PC-3 (cell line): ENCODE measurements at regions not wholly inside any gene's neighbourhood (a gene's known extent, or its start where the extent isn't known, plus 50 kb on each side); places are given as distances from the start of the nearest gene placed in this dataset.
"Not testable (repeated sequence)": the region's sequence is repeated elsewhere in the genome, so short reads cannot be mapped to it uniquely, and the experiment has no call there.

Experiments
- ATAC-seq: fragments of 200-7000 bp; cut with Tn5 transposase; 2 replicates; pipeline ENCODE4 v1.9.1; 2020; ENCODE audit warnings: mild to moderate bottlenecking, moderate library complexity
- BruUV-seq: library from RNA; stranded (reverse); fragments of 400-500 nt; replicated peaks from 2 replicates; lab custom pipeline; 2021; lab: Mats Ljungman, UMichigan
- CTCF ChIA-PET: fragments of 300-600 bp; sonication (Branson Sonifier 250); formaldehyde crosslinking; loops from one replicate; lab custom pipeline; 2022; ENCODE audit warnings: antibody characterized with exemption; lab: Charles Lee
- POLR2A ChIA-PET: fragments of 300-600 bp; sonication (Branson Sonifier 250); formaldehyde crosslinking; loops from one replicate; lab custom pipeline; 2022; ENCODE audit warnings: antibody characterized with exemption; ENCODE audit not compliant: unreplicated experiment; lab: Charles Lee
- DNase-seq: peaks from one replicate; pipeline ENCODE4 v3.0.0-alpha.2; 2015
- H2AFZ ChIP-seq: fragments of 300-600 bp; sonication (generic); 2 replicates; pipeline ENCODE4 v1.6.0; 2016; ENCODE audit warnings: antibody characterized with exemption, low read length
- H3F3A ChIP-seq: fragments of 300-600 bp; sonication (generic); one replicate; pipeline ENCODE4 v1.6.0; 2017; ENCODE audit warnings: antibody characterized with exemption, low read length, control low read depth, mild to moderate bottlenecking; ENCODE audit not compliant: unreplicated experiment
- H3K27ac ChIP-seq: fragments of 300-600 bp; sonication (generic); 2 replicates; pipeline ENCODE4 v1.5.1; 2016; ENCODE audit warnings: mild to moderate bottlenecking, low read length
- H3K27me3 ChIP-seq: fragments of 300-600 bp; sonication (generic); 2 replicates; pipeline ENCODE4 v1.6.1; 2016; ENCODE audit warnings: low read length, mixed read lengths
- H3K36me3 ChIP-seq: fragments of 300-600 bp; sonication (generic); 2 replicates; pipeline ENCODE4 v1.6.1; 2016; ENCODE audit warnings: low read depth, mixed run types, low read length, mixed read lengths
- H3K4me1 ChIP-seq: fragments of 300-600 bp; sonication (generic); 2 replicates; pipeline ENCODE4 v1.5.1; 2016; ENCODE audit warnings: low read length; ENCODE audit not compliant: insufficient read depth
- H3K4me2 ChIP-seq: fragments of 300-600 bp; sonication (generic); 2 replicates; pipeline ENCODE4 v1.6.0; 2016; ENCODE audit warnings: low read length
- H3K4me3 ChIP-seq: fragments of 300-600 bp; sonication (generic); 2 replicates; pipeline ENCODE4 v1.5.1; 2016; ENCODE audit warnings: mild to moderate bottlenecking, low read length, mixed read lengths
- H3K79me2 ChIP-seq: fragments of 300-600 bp; sonication (generic); 2 replicates; pipeline ENCODE4 v1.6.1; 2017; ENCODE audit warnings: low read length, mixed read lengths
- H3K9ac ChIP-seq: fragments of 300-600 bp; sonication (generic); 2 replicates; pipeline ENCODE4 v1.6.0; 2016; ENCODE audit warnings: mild to moderate bottlenecking, low read length
- H3K9me2 ChIP-seq: fragments of 300-600 bp; sonication (generic); replicated peaks from 2 replicates; pipeline ENCODE4 v1.6.1; 2016; ENCODE audit warnings: mixed run types, low read length, mixed read lengths
- H3K9me3 ChIP-seq: fragments of 300-600 bp; sonication (generic); 2 replicates; pipeline ENCODE4 v1.6.1; 2016; ENCODE audit warnings: low read length, mixed read lengths
- H4K20me1 ChIP-seq: fragments of 300-600 bp; sonication (generic); 2 replicates; pipeline ENCODE4 v1.6.1; 2016; ENCODE audit warnings: low read length, mixed read lengths
- CTCF ChIP-seq: fragments of 300-600 bp; sonication (generic); conservative IDR thresholded peaks from 2 replicates; pipeline ENCODE4 v1.5.1; 2017; ENCODE audit warnings: antibody characterized with exemption, low read depth, mild to moderate bottlenecking, low read length
- EZH2 ChIP-seq: fragments of 300-600 bp; sonication (generic); IDR thresholded peaks from one replicate; pipeline ENCODE4 v1.6.1; 2017; ENCODE audit warnings: antibody characterized with exemption, mild to moderate bottlenecking, low read length; ENCODE audit not compliant: unreplicated experiment
- EZH2phosphoT487 ChIP-seq: fragments of 300-600 bp; sonication (generic); IDR thresholded peaks from 2 replicates; pipeline ENCODE4 v1.6.1; 2018; ENCODE audit warnings: mild to moderate bottlenecking, antibody characterized with exemption, low read length, borderline replicate concordance
- intact Hi-C: fragments of 100-400 bp; cut with micrococcal nuclease; formaldehyde crosslinking; loops from 2 replicates; pipeline ENCODE4 v1.9.0; 2023

GRCh38 chrX:103428525-103428924, 52.2 kb downstream of the BEX3 start:
- TF ChIP-seq EZH2, result no peak
- TF ChIP-seq CTCF, result no peak
- no peak for TF ChIP-seq EZH2phosphoT487
- Histone ChIP-seq H3K4me1 (no peaks in the 10 kb centered on the region), H3F3A (no peaks in the 10 kb centered on the region), H3K9me2 (no peaks in the 10 kb centered on the region), H3K4me2 (no peak overlapping the region), H3K9ac (no peak overlapping the region), H3K27ac (no peak overlapping the region), H4K20me1 (no peaks in the 10 kb centered on the region), H3K4me3 (no peak overlapping the region), H3K79me2 (no peaks in the 10 kb centered on the region), H3K9me3 (no peaks in the 10 kb centered on the region), H3K36me3 (no peaks in the 10 kb centered on the region), H3K27me3 (no peaks in the 10 kb centered on the region), H2AFZ (no peak overlapping the region)
- POLR2A ChIA-PET, result no interaction called here
- ATAC-seq, result no peak
- CTCF ChIA-PET, result no interaction called here
- DNase-seq, result no peak
- intact Hi-C loops, result no loop called here
- no TSS peak for BruUV-seq

GRCh38 chrX:103429026-103429425, 52.7 kb downstream of the BEX3 start:
- BruUV-seq, POLR2A ChIA-PET, H4K20me1 ChIP-seq, H2AFZ ChIP-seq, H3K36me3 ChIP-seq, H3K9me3 ChIP-seq, intact Hi-C loops, H3K4me2 ChIP-seq, H3K4me1 ChIP-seq, H3K27me3 ChIP-seq, H3K9ac ChIP-seq, CTCF ChIA-PET, H3K4me3 ChIP-seq, H3K79me2 ChIP-seq, H3K27ac ChIP-seq, H3K9me2 ChIP-seq, H3F3A ChIP-seq, DNase-seq, ATAC-seq: not testable (repeated sequence)

- no TSS peak for BruUV-seq
- Histone ChIP-seq H3K79me2 (no peaks in the 10 kb centered on the region), H3K9me3 (no peaks in the 10 kb centered on the region), H3K4me2 (no peak overlapping the region), H4K20me1 (no peaks in the 10 kb centered on the region), H3K9ac (no peak overlapping the region), H3K4me3 (no peak overlapping the region), H3K36me3 (no peaks in the 10 kb centered on the region), H3K9me2 (no peaks in the 10 kb centered on the region), H3F3A (no peaks in the 10 kb centered on the region), H3K4me1 (no peaks in the 10 kb centered on the region), H3K27me3 (no peaks in the 10 kb centered on the region), H2AFZ (no peak overlapping the region), H3K27ac (no peak overlapping the region)
- DNase-seq, result peak; percentile 21
- ChIA-PET CTCF (no interaction called here), POLR2A (no interaction called here)
- no peak for ATAC-seq
- intact Hi-C loops, result no loop called here
- TF ChIP-seq EZH2, result no peak
- no peak for TF ChIP-seq CTCF
- no peak for TF ChIP-seq EZH2phosphoT487
These were observed 55.0 kb downstream of the BEX3 start for GRCh38 chrX:103431316-103431715.

- H3K27ac ChIP-seq, H3K9ac ChIP-seq, H3F3A ChIP-seq, POLR2A ChIA-PET, CTCF ChIA-PET, H3K27me3 ChIP-seq, H3K4me2 ChIP-seq, H3K79me2 ChIP-seq, BruUV-seq, ATAC-seq, H3K9me2 ChIP-seq, H4K20me1 ChIP-seq, H2AFZ ChIP-seq, H3K9me3 ChIP-seq, H3K36me3 ChIP-seq, H3K4me1 ChIP-seq, DNase-seq, intact Hi-C loops, H3K4me3 ChIP-seq: not testable (repeated sequence)
These were observed 56.5 kb downstream of the BEX3 start for GRCh38 chrX:103432841-103433240.
